DMS153 treated with DMSO at 0.1 percent for 48 hours (cell line): ENCODE measurements at regions not wholly inside any gene's neighbourhood (a gene's known extent, or its start where the extent isn't known, plus 50 kb on each side); places are given as distances from the start of the nearest gene placed in this dataset.
"Not testable (repeated sequence)": the region's sequence is repeated elsewhere in the genome, so short reads cannot be mapped to it uniquely, and the experiment has no call there.

Experiments
- DNase-seq: peaks from one replicate; lab custom pipeline; 2025; ENCODE audit not compliant: unreplicated experiment; lab: John Stamatoyannopoulos, UW

DNA sequence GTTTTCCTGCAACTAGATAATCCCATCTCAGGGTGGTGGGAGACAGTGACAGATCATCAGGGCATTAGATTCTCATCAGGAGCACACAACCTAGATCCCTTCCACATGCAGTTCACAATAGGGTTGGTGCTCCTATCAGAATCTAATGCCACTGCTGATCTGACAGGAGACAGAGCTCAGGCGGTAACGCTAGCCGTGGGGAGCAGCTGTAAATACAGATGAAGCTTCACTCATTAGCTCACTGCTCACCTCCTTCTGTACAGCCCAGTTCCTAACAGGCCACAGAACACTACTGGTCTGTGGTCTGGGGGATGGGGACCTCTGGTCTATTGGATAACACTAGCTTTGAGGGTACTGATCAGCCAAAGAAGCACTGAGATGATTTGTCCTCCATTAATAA, 66.6 kb upstream of the ZNF195 start:
- DNase-seq: not testable (repeated sequence)

DNA sequence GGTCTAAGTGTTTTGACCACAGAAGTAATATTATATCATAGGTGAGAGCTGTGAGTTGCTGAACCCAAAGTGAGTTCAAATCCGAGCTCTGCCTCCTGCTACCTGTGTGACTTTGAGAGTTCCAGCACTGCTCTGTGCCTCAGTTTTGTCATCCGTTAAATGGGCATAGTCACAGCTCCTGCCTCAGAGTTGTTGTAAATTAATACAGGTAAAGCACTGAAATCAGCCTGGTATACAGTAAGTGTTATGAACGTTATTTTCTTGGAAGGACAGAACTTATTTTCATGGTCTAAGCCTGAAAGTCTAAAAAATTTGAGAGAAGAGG, 65.4 kb upstream of the ZNF195 start:
- DNase-seq: not testable (repeated sequence)

DNA sequence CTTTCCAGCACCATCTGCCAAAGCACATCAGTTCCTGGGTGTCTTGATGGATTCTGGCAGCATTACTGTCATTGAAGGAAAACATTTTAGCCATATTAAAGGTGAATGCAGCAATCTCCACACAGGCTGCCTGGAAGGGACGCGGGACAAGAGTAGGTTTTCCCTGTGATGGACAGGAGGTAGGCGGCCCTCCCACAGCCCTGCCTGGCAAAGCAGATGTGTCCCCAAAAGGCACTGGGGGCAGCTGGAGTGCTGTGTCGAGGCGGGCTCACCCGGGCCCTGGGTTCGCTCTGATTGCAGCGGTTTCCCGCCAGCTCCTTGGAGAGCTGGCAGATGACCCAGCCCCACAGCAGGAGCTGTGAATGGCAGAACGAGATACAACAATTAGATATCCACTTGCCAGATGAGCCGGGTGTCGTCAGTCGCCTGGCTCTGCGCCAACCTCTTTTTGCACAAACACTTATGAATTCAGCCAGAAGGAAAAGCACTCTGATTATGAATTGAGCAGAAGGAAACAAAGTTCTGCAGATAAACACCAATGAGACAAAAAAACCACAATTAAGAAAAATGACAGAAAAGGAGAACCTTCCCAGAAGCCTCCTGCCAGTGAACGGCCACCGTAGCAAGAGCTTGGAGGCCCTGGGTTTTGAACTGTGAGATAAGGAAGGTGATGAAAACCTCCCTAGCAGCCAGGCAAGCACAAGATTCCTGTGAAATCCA, 64.9 kb upstream of the ZNF195 start:
- DNase-seq: not testable (repeated sequence)

DNA sequence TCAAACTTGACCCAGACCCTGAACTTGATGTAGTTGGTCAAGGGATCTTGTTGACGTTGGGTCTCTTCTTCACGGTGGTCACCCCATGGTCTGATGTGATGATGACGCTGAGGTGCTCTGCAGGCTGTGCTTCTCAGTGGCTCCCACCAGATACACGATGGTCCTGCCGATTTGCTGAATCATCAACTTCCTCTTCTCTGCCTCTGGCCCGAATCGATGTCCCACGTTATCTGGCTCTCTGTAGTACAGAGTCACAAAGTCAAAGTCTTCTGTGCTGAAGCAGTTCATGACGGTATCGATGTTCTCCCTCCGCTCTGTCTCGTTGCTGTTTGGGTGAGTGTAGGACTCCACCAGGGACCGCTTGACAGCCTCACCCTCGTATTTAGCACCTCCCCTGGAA, 58.5 kb upstream of the ZNF195 start:
- not testable (repeated sequence) for DNase-seq

DNA sequence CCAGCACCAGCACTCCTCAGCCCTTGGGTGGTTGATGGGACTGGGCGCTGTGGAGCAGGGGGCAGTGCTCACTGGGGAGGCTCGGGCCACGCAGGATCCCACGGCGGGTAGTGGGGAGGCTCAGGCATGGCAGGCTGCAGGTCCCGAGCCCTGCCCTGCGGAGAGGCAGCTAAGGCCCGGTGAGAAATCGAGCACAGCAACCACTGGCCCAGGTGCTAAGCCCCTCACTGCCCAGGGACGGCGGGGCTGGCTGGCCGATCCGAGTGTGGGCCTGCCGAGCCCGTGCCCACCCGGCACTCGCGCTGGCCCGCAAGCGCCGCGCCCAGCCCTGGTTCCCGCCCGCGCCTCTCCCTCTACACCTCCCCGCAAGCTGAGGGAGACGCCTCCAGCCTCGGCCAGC, 56.0 kb upstream of the ZNF195 start:
- no peak for DNase-seq

DNA sequence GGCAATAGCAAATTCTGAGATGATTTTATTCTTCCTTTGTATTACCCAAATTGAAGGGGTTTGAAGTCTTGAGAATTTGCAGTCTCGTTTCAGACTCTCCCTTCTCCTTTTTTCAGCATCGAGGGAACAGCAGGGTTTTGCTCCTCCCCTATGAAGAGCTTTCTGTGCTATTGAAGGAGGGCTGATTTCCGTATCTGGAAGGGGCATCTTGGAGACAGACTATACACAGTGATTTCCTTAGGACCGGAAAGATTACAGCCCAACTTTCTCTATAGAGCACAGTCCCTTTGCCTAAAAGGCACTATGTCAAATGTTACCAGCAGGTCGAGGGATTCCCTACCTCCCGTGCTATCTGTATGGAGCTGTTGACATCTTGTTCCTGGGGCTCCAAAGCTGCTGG, 50.2 kb upstream of the ZNF195 start:
- DNase-seq: not testable (repeated sequence)
